ENCODE measurements at regions not wholly inside any gene's neighbourhood (a gene's known extent, or its start where the extent isn't known, plus 50 kb on each side); places are given as distances from the start of the nearest gene placed in this dataset.

DNA sequence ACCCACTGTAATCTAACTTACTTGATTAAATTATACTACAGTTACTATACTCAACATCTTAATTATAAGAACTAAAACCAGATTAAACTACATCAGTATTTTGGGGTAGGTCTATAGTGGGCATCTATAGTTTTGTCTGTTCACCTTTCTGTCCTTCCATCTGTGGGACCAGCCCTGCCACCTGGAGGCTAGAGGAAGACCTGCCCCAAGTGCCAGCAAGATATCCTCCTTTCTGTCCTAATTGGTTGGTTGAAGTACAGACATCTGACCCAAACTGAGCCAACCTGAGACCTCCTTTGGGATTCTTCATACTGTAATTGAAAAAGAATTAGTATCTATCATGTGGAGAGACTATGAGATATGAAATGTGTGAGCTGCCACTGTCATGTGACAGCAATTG, 172.2 kb upstream of the TLL1 start:
- FAIRE-seq (no peak), DNase-seq (ENCODE audit: low read depth) (peak; percentile 33)
- no peaks in the 10 kb centered on the region for H3K36me3 ChIP-seq (ENCODE audit: control insufficient read depth, insufficient read depth, low read length)
- TF ChIP-seq, protein P1, sequence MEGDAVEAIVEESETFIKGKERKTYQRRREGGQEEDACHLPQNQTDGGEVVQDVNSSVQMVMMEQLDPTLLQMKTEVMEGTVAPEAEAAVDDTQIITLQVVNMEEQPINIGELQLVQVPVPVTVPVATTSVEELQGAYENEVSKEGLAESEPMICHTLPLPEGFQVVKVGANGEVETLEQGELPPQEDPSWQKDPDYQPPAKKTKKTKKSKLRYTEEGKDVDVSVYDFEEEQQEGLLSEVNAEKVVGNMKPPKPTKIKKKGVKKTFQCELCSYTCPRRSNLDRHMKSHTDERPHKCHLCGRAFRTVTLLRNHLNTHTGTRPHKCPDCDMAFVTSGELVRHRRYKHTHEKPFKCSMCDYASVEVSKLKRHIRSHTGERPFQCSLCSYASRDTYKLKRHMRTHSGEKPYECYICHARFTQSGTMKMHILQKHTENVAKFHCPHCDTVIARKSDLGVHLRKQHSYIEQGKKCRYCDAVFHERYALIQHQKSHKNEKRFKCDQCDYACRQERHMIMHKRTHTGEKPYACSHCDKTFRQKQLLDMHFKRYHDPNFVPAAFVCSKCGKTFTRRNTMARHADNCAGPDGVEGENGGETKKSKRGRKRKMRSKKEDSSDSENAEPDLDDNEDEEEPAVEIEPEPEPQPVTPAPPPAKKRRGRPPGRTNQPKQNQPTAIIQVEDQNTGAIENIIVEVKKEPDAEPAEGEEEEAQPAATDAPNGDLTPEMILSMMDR (IDR thresholded peaks at IDR 0.05; ENCODE audit: insufficient read depth, low read length, severe bottlenecking): peak; percentile 51
- H3K4me3 ChIP-seq (ENCODE audit: low read depth, low read length): no peak overlapping the region
- no peaks in the 10 kb centered on the region for H3K27me3 ChIP-seq (ENCODE audit: control insufficient read depth, insufficient read depth, low read length)

DNA sequence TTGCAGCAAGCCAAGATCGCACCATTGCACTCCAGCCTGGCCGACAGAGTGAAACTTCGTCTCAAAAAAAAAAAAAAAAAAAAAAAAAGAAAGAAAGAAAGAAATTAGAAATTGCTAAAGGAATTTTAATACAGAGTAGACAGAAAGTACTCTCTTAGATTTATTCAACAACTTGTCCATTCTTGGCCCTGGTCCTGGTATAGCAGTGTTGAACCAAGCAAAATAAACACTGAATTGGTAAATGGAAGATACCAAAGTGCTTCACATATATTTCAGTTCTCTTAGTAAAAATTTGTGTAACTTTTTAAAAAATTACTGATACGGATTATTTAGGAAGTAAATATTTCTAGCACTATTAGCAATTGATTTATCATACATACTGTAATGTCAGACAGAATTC, 165.9 kb upstream of the TLL1 start:
- H3K36me3 ChIP-seq (ENCODE audit: control insufficient read depth, insufficient read depth, low read length): no peaks in the 10 kb centered on the region
- no peaks in the 10 kb centered on the region for H3K27me3 ChIP-seq (ENCODE audit: control insufficient read depth, insufficient read depth, low read length)
- H3K4me3 ChIP-seq (ENCODE audit: low read depth, low read length): no peak overlapping the region
- no peak for FAIRE-seq
- TF ChIP-seq, protein P1 (IDR thresholded peaks at IDR 0.05; ENCODE audit: insufficient read depth, low read length, severe bottlenecking): no peak
- no peak for DNase-seq (ENCODE audit: low read depth)

DNA sequence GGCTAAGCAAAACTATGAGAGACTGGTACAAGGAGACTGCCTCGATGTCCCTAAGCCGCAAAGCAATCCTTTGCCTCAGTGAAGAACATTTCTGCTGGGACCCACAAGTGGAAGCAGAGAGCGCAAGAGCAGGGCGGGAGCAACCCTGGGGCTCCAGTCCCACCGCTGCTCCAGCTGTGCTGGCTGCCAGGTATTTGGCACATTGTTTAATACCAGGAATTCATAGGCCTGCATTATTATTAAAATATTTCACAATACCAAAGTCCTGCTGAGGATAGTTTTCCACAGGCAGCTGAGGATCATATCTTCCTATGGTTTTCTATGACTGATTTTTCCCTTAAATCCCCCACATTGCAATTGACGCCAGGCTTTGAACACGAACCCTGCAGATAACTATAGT, 163.5 kb upstream of the TLL1 start:
- FAIRE-seq (no peak), DNase-seq (ENCODE audit: low read depth) (peak; percentile 8)
- TF ChIP-seq, protein P1 (IDR thresholded peaks at IDR 0.05; ENCODE audit: insufficient read depth, low read length, severe bottlenecking): no peak
- H3K36me3 ChIP-seq (ENCODE audit: control insufficient read depth, insufficient read depth, low read length): no peaks in the 10 kb centered on the region
- no peaks in the 10 kb centered on the region for H3K27me3 ChIP-seq (ENCODE audit: control insufficient read depth, insufficient read depth, low read length)
- H3K4me3 ChIP-seq (ENCODE audit: low read depth, low read length): no peak overlapping the region

DNA sequence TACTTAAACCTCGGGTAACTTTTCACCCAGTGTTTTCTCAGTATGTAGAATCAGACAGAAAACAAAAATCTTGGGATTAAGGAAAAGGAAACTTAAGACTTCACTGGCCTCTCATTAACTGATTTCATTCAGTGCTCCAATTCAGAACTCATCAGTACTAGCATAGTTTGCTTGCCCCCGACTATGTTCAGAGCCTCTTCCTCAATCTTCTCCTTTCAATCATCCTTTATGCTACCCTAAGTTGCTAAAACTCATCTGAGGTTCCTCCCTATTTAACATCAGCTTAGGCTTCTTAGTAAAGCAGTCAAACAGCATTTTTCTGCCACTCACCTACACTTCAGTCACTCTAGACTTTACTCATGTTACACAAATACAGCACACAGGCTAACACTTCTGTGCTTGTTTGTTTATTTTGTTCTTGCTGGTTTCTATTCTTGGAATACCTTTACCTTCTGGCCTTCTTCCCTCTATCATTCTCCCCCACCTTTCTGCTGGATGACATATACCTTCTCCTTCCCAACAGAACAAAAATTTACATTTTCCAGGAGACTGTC, 163.0 kb upstream of the TLL1 start:
- Histone ChIP-seq H3K36me3 (ENCODE audit: control insufficient read depth, insufficient read depth, low read length) (no peaks in the 10 kb centered on the region), H3K4me3 (ENCODE audit: low read depth, low read length) (no peak overlapping the region), H3K27me3 (ENCODE audit: control insufficient read depth, insufficient read depth, low read length) (no peaks in the 10 kb centered on the region)
- DNase-seq (ENCODE audit: low read depth): peak; percentile 69
- FAIRE-seq: no peak
- TF ChIP-seq, protein P1 (IDR thresholded peaks at IDR 0.05; ENCODE audit: insufficient read depth, low read length, severe bottlenecking): no peak

DNA sequence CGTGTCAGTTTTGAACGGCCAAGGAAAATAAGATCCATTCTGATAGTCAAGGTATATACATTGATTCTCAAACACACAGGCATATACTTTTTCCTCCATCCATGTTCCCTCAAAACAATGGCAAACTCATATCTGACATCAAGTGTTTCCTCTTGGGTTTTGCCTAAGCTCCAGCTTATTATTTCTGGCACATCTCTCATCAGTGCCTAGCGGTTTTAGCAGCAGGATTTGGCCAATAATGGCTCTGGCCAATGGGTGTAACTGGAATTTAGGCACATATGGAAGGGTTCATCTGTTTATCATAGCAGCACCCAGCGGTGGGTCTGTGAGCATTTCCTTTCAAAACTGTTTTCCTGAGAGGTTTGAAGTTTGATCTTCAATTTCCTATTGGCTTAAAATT, 161.6 kb upstream of the TLL1 start:
- TF ChIP-seq, protein P1 (IDR thresholded peaks at IDR 0.05; ENCODE audit: insufficient read depth, low read length, severe bottlenecking): no peak
- FAIRE-seq (no peak), DNase-seq (ENCODE audit: low read depth) (no peak)
- H3K36me3 ChIP-seq (ENCODE audit: control insufficient read depth, insufficient read depth, low read length): no peaks in the 10 kb centered on the region
- no peak overlapping the region for H3K4me3 ChIP-seq (ENCODE audit: low read depth, low read length)
- no peaks in the 10 kb centered on the region for H3K27me3 ChIP-seq (ENCODE audit: control insufficient read depth, insufficient read depth, low read length)

DNA sequence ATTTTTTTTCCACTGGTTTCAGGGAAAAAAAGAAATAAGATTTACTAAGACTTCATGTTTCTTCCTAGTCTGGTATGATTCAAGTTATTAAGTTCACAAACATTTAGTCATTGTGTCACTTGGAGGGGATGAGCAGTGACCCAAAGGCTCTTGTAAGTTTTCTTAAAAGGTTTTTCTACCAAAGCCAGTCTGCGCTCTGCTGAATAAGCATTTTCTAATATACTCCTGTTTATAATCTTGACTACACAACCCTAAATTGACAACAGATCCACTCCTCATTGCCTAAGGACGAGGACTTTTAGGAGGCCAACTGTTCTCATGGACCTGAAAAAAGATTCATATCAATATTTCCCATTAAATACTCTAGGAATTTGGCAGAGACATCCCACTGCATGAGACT, 161.1 kb upstream of the TLL1 start:
- FAIRE-seq (no peak), DNase-seq (ENCODE audit: low read depth) (no peak)
- Histone ChIP-seq H3K27me3 (ENCODE audit: control insufficient read depth, insufficient read depth, low read length) (no peaks in the 10 kb centered on the region), H3K4me3 (ENCODE audit: low read depth, low read length) (no peak overlapping the region), H3K36me3 (ENCODE audit: control insufficient read depth, insufficient read depth, low read length) (no peaks in the 10 kb centered on the region)
- TF ChIP-seq, protein P1 (IDR thresholded peaks at IDR 0.05; ENCODE audit: insufficient read depth, low read length, severe bottlenecking): no peak
